SK-N-MC (cell line): ENCODE measurements at regions not wholly inside any gene's neighbourhood (a gene's known extent, or its start where the extent isn't known, plus 50 kb on each side); places are given as distances from the start of the nearest gene placed in this dataset.

Experiments used
- EZH2 ChIP-seq: fragments of 200-600 bp; sonication (generic); IDR thresholded peaks from one replicate; pipeline ENCODE4 v1.6.1; 2017; ENCODE audit warnings: antibody characterized with exemption
- FOXP2 ChIP-seq: optimal IDR thresholded peaks from 2 replicates; pipeline ENCODE3; 2011; ENCODE audit warnings: mild to moderate bottlenecking, moderate library complexity; ENCODE audit not compliant: insufficient read depth; ENCODE audit errors: extremely low read length, control extremely low read depth
- POLR2AphosphoS5 ChIP-seq: IDR thresholded peaks from 2 replicates; pipeline ENCODE4 v1.6.1; 2012; ENCODE audit warnings: mild to moderate bottlenecking, low read depth, low read length, borderline replicate concordance

DNA sequence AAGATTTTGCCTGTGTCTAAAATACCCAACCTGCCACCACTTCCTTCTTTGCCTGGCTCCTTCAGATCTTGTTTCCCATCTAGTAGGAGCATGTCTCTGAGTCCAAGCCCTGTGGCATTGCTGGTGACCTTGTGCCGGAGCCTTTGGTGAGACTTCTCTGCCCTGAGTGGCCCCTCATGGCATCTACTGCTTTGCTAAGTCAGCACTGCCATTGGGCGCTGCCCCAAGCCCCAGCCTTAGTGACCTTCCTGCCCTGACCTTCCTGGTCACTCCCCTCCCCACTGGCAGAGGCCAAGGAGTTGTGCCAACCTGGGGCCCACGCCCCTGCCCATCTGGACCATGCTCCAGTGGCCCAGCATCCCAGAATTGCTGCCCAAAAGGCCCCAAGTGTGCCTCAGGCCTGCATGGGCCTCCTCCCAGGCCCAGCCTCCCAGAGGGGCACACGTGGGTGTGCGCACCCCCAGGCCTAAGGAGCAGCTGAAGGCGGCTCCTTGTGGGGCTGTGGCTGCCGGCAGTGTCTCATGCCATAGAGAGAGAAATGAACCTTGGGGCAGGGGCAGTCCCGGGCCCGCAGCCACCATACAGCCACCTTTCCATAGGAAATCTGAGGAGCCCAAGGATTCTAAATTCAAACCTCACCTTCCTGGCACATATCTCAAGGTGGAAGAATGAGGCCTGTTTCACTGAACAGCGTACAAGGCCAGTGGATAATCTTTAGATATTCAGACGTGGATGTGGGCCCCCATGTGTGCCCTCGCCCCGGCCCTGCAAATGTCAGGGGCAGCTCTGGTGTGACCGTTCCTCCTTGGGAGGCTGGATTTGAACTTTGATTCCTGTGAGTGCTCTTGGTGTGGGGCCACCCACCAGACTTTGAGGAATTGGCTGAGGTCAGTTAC is 100.2 kb upstream of the SLC66A3 start:
- TF ChIP-seq EZH2 (no peak), POLR2AphosphoS5 (no peak), FOXP2 (no peak)
